ENCODE measurements at regions not wholly inside any gene's neighbourhood (a gene's known extent, or its start where the extent isn't known, plus 50 kb on each side); places are given as distances from the start of the nearest gene placed in this dataset.

DNA sequence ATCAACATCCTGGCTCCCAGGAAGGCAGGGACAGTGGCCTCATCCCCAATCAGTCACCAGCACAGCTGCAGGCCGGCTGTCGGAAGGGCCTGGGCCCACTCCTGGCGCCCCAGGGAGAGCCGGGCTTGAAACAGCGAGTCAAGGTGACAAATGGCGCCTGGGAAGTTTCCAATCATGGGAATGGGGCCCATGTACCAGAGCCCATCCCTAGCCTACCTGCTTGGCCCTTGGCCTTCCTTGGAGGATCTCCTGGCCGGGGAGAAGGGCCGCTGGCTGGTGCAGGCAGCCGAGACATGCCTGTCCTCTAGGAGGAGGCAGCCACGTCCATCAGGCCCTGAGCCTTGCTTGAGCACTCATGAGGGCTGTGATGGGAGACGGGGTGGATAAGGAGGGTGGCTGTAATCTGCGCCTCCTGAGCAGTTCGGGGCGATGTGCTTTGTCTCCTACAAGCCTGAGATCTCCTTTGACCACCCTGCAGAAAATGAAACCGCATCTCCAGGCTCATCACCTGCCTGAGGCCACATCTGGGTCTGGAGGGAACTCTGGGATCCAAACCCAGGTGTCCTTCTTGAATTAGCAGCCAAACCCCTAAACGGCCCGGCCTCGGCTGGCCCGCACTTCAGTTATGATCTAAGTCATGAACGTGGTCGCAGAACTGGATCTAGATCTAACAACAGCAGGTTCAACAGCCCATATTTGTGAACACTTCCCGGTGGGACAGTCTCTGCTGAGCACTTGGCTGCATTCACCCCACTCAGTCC lies 862.0 kb downstream of the TBC1D22A start:
- TF ChIP-seq CTCF (conservative IDR thresholded peaks at IDR 0.05; ENCODE audit: low read depth, low read length) = no peak
- DNase-seq (ENCODE audit: low read depth) = no peak
- H3K4me3 ChIP-seq (ENCODE audit: low read depth, low read length) = no peak overlapping the region

GRCh38 chr22:47623763-47624148 lies 861.3 kb downstream of the TBC1D22A start:
- no peak for TF ChIP-seq CTCF (conservative IDR thresholded peaks at IDR 0.05; ENCODE audit: low read depth, low read length)
- no peak for DNase-seq (ENCODE audit: low read depth)
- H3K4me3 ChIP-seq (ENCODE audit: low read depth, low read length) = no peak overlapping the region

DNA sequence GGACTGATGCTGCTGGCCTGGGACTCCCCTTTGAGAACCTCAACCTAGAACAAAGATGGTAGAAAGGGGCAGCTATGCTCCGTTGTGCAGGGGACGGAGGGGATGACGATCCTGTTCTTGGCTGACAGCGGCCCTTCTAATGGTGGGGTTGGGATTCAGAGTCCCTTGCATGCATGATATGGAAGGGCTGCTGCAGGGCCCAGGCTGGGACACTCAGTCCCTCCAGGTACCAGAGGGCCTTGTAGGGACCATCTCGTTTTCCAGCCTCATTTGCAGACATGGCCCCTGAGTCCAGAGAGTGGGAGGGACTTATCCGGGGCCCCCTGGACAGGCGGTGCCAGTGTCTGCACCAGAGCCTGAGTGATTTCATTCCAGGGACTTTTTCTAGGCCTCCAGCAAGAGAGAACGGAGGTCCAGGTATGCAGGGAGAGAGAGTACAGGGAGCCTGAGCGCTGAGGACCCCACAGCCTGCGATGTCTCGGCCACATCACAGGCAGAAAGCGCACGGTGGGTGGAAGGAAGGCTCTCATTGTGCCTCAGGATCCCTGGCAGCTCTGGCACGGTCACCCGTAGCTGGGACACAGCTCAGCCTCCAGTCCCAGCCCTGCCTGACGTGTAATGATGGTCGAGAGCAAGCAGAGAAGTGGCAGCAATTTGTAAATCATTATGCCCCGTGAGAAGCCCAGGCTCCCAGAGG lies 860.8 kb downstream of the TBC1D22A start:
- TF ChIP-seq CTCF (conservative IDR thresholded peaks at IDR 0.05; ENCODE audit: low read depth, low read length) = no peak
- H3K4me3 ChIP-seq (ENCODE audit: low read depth, low read length) = no peak overlapping the region
- no peak for DNase-seq (ENCODE audit: low read depth)

- DNase-seq (ENCODE audit: low read depth) = no peak
- no peak overlapping the region for H3K4me3 ChIP-seq (ENCODE audit: low read depth, low read length)
- TF ChIP-seq CTCF (conservative IDR thresholded peaks at IDR 0.05; ENCODE audit: low read depth, low read length) = no peak
Observed at GRCh38 chr22:47622541-47622940, 860.1 kb downstream of the TBC1D22A start.

DNA sequence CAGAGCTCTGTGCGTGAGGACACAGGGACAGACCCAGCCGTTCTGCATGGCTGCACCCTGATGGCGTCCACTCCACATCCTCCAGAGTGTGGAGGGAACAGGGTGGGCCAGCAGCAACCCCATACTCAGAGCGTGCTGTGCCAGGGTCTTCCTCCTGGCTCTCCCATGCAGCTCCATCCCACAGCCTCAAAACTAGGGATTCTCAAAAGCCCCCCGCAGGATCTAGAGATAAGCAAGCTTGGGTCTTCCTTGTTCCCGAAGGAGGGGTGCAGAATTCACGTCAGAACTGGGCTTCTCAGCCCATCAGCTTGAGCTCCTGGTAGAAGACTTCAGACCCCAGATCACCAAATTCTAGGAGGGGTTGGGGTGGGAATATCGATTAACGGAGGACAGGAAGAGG lies 858.8 kb downstream of the TBC1D22A start:
- no peak for TF ChIP-seq CTCF (conservative IDR thresholded peaks at IDR 0.05; ENCODE audit: low read depth, low read length)
- no peak overlapping the region for H3K4me3 ChIP-seq (ENCODE audit: low read depth, low read length)
- DNase-seq (ENCODE audit: low read depth) = no peak

GRCh38 chr22:47620391-47620790 lies 857.9 kb downstream of the TBC1D22A start:
- no peak for TF ChIP-seq CTCF (conservative IDR thresholded peaks at IDR 0.05; ENCODE audit: low read depth, low read length)
- H3K4me3 ChIP-seq (ENCODE audit: low read depth, low read length) = no peak overlapping the region
- no peak for DNase-seq (ENCODE audit: low read depth)

GRCh38 chr22:47619631-47620030 lies 857.2 kb downstream of the TBC1D22A start:
- TF ChIP-seq CTCF (conservative IDR thresholded peaks at IDR 0.05; ENCODE audit: low read depth, low read length) = no peak

More at GRCh38 chr22:47619631-47620030, 857.2 kb downstream of the TBC1D22A start:
- no peak overlapping the region for H3K4me3 ChIP-seq (ENCODE audit: low read depth, low read length)
- DNase-seq (ENCODE audit: low read depth) = no peak
